B cell (primary cell): ENCODE measurements at regions not wholly inside any gene's neighbourhood (a gene's known extent, or its start where the extent isn't known, plus 50 kb on each side); places are given as distances from the start of the nearest gene placed in this dataset.

Experiments used
- ATAC-seq: fragments of 200-7000 bp; cut with Tn5 transposase; one replicate; pipeline ENCODE4 v1.10.0; 2021; ENCODE audit warnings: low read depth, mild to moderate bottlenecking, moderate number of reproducible peaks, moderate library complexity
- CTCF ChIA-PET: fragments of 350-600 bp; sonication (Branson Sonifier 250); formaldehyde crosslinking; loops from one replicate; lab custom pipeline; 2021; ENCODE audit warnings: antibody characterized with exemption, inconsistent platforms; lab: Charles Lee
- POLR2A ChIA-PET: fragments of 350-600 bp; sonication (Branson Sonifier 250); formaldehyde crosslinking; loops from one replicate; lab custom pipeline; 2021; ENCODE audit warnings: antibody characterized with exemption; lab: Charles Lee
- DNase-seq: peaks from one replicate; pipeline ENCODE4 v3.0.0; 2013
- H2AFZ ChIP-seq: 2 replicates; pipeline ENCODE4 v1.6.1; 2012; ENCODE audit warnings: mild to moderate bottlenecking, low read depth, low read length; ENCODE audit not compliant: insufficient read depth, poor library complexity, severe bottlenecking
- H3K27ac ChIP-seq, 2 donors: 1 replicate in 1 of 2; 2 replicates in 1 of 2; pipeline ENCODE4 v1.5.1; 2012 to 2013; ENCODE audit warnings: low read length in 2 of 2, mild to moderate bottlenecking in 2 of 2, moderate library complexity in 1 of 2
- H3K27me3 ChIP-seq, 4 experiments: fragments of 200-600 bp in 1 of 4; sonication (generic) in 1 of 4; replicated peaks in 1 of 4; 1 replicate in 2 of 4; 2 replicates in 2 of 4; pipeline versions ENCODE4 v1.6.1 to v1.7.0; 2013 to 2016; ENCODE audit warnings: low read length in 3 of 4, mild to moderate bottlenecking in 2 of 4, mixed read lengths in 1 of 4, moderate library complexity in 1 of 4; ENCODE audit not compliant: insufficient read depth in 4 of 4, control insufficient read depth in 3 of 4; ENCODE audit errors: control extremely low read depth in 1 of 4
- H3K36me3 ChIP-seq, 2 experiments: replicated peaks in 1 of 2; 1 replicate in 1 of 2; 2 replicates in 1 of 2; pipeline versions ENCODE4 v1.6.1 to v1.7.1; 2013; ENCODE audit warnings: low read length in 1 of 2; ENCODE audit not compliant: insufficient read depth in 2 of 2, control insufficient read depth in 1 of 2; ENCODE audit errors: control extremely low read depth in 1 of 2, extremely low read depth in 1 of 2
- H3K4me1 ChIP-seq, 2 donors: fragments of 200-600 bp in 1 of 2; sonication (generic) in 1 of 2; 1 replicate in 1 of 2; 2 replicates in 1 of 2; pipeline versions ENCODE4 v1.5.1 to v1.6.1; 2013 to 2017; ENCODE audit warnings: low read length in 2 of 2; ENCODE audit not compliant: control insufficient read depth in 2 of 2, insufficient read depth in 2 of 2
- H3K4me2 ChIP-seq: replicated peaks from 2 replicates; pipeline ENCODE3; 2012; ENCODE audit warnings: mild to moderate bottlenecking, low read depth, low read length; ENCODE audit not compliant: poor library complexity, severe bottlenecking
- H3K4me3 ChIP-seq, 5 experiments: fragments of 200-600 bp in 1 of 5; sonication (generic) in 1 of 5; 1 replicate in 3 of 5; 2 replicates in 2 of 5; pipeline versions ENCODE4 v1.5.1 to v1.7.0; 2011 to 2016; ENCODE audit warnings: low read length in 4 of 5, mild to moderate bottlenecking in 4 of 5, low read depth in 2 of 5, control low read depth in 1 of 5, moderate library complexity in 1 of 5; ENCODE audit not compliant: insufficient read depth in 1 of 5; ENCODE audit errors: control extremely low read depth in 1 of 5, extremely low read depth in 1 of 5
- H3K79me2 ChIP-seq: fragments of 200-600 bp; sonication (generic); one replicate; pipeline ENCODE4 v1.6.0; 2016; ENCODE audit warnings: low read length; ENCODE audit not compliant: control insufficient read depth, insufficient read depth
- H3K9ac ChIP-seq: fragments of 200-600 bp; sonication (generic); 2 replicates; pipeline ENCODE4 v1.6.1; 2017; ENCODE audit warnings: mild to moderate bottlenecking, low read length, moderate library complexity
- H3K9me3 ChIP-seq, 3 donors: one replicate each; pipeline versions ENCODE4 v1.6.1 to v1.7.1; 2013; ENCODE audit warnings: low read length in 2 of 3; ENCODE audit not compliant: control insufficient read depth in 2 of 3, insufficient read depth in 1 of 3; ENCODE audit errors: control extremely low read depth in 1 of 3
- H4K20me1 ChIP-seq: 2 replicates; pipeline ENCODE4 v1.6.0; 2012; ENCODE audit warnings: mild to moderate bottlenecking, low read length; ENCODE audit not compliant: insufficient read depth, control insufficient read depth, poor library complexity, severe bottlenecking
- H3K27ac Mint-ChIP-seq: one replicate; pipeline ENCODE4 v1.8.0; 2021; ENCODE audit warnings: mixed read lengths
- H3K27me3 Mint-ChIP-seq: one replicate; pipeline ENCODE4 v1.8.0; 2021; ENCODE audit warnings: mixed read lengths
- H3K4me1 Mint-ChIP-seq: one replicate; pipeline ENCODE4 v1.8.0; 2021; ENCODE audit warnings: mixed read lengths
- H3K4me3 Mint-ChIP-seq: one replicate; pipeline ENCODE4 v1.8.0; 2021; ENCODE audit warnings: mixed read lengths
- H3K9me3 Mint-ChIP-seq: one replicate; pipeline ENCODE4 v1.8.0; 2022; ENCODE audit warnings: mixed read lengths; ENCODE audit not compliant: insufficient read depth
- EZH2 ChIP-seq: IDR thresholded peaks from 2 replicates; pipeline ENCODE4 v1.6.1; 2012; ENCODE audit warnings: borderline replicate concordance, low read depth, mild to moderate bottlenecking, moderate library complexity, low read length; ENCODE audit not compliant: insufficient read depth, poor library complexity, severe bottlenecking
- WGBS: methylation state at CpG from one replicate; pipeline ENCODE4 v1.1.5; 2013; ENCODE audit warnings: missing lambda C conversion rate; ENCODE audit not compliant: insufficient coverage; 5-methylcytosine and 5-hydroxymethylcytosine counted together
- intact Hi-C: fragments of 100-400 bp; cut with micrococcal nuclease; formaldehyde crosslinking; loops from one replicate; pipeline ENCODE4 v1.10.0; 2022
- TF ChIP-seq, protein P1 (sequence below): fragments of 200-600 bp; IDR thresholded peaks from one replicate; pipeline ENCODE4 v1.8.0; 2022; ENCODE audit warnings: antibody characterized with exemption, mild to moderate bottlenecking

DNA sequence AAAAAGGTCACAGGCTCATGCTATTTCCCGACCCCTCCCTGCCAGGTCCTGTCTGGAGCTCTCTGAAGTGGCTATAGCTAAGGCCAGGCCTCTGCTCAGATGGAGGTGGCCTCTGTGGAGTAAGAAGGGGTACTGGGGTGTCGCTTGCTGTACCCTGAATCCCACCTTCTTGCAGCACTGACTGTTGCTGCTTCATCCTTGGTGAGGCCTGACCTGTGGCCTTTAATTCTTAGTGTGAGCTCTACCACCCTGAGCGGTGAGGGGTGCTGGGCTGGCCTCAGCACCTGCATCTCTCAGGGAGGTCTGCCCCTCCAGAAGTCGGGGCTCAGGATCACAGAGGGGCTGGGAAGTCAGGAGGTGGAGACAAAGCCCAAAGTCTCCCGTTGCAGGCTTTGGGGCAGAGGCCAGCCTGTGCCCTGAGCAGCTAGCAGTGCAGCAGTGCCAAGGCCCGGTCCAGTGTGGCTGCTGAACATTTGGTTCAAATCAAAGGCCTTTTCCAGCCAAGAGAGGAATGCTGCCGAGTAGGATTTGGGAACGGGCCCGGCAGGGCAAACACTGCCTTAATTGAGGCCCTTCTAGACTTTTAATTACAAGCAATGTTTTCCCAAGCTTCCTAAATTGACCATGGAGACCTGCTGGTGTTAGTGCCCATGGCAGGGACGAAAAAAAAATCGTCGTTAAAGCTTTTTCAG lies 133.5 kb upstream of the HAAO start:
- Histone ChIP-seq H3K36me3 (no peaks in the 10 kb centered on the region), H4K20me1 (no peaks in the 10 kb centered on the region), H3K79me2 (no peaks in the 10 kb centered on the region), H3K27me3 (no peaks in the 10 kb centered on the region), H3K4me3 (no peak overlapping the region), H3K4me2 (no peak overlapping the region), H3K27ac (no peak overlapping the region), H3K9me3 (no peaks in the 10 kb centered on the region), H3K9ac (no peak overlapping the region), H3K4me1 (no peaks in the 10 kb centered on the region), H2AFZ (no peak overlapping the region)
- no peak for TF ChIP-seq EZH2
- TF ChIP-seq, protein P1, sequence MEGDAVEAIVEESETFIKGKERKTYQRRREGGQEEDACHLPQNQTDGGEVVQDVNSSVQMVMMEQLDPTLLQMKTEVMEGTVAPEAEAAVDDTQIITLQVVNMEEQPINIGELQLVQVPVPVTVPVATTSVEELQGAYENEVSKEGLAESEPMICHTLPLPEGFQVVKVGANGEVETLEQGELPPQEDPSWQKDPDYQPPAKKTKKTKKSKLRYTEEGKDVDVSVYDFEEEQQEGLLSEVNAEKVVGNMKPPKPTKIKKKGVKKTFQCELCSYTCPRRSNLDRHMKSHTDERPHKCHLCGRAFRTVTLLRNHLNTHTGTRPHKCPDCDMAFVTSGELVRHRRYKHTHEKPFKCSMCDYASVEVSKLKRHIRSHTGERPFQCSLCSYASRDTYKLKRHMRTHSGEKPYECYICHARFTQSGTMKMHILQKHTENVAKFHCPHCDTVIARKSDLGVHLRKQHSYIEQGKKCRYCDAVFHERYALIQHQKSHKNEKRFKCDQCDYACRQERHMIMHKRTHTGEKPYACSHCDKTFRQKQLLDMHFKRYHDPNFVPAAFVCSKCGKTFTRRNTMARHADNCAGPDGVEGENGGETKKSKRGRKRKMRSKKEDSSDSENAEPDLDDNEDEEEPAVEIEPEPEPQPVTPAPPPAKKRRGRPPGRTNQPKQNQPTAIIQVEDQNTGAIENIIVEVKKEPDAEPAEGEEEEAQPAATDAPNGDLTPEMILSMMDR: no peak
- ATAC-seq: no peak
- Mint-ChIP-seq H3K4me3 (no peak overlapping the region), H3K27ac (no peak overlapping the region), H3K4me1 (no peaks in the 10 kb centered on the region), H3K9me3 (no peaks in the 10 kb centered on the region), H3K27me3 (peaks cover 5% of the 10 kb centered on the region)
- DNase-seq: no peak
- POLR2A ChIA-PET: no interaction called here
- CTCF ChIA-PET: no interaction called here
- 84% methylated on average over 12 of the region's 12 CpGs for WGBS
- intact Hi-C loops: no loop called here

DNA sequence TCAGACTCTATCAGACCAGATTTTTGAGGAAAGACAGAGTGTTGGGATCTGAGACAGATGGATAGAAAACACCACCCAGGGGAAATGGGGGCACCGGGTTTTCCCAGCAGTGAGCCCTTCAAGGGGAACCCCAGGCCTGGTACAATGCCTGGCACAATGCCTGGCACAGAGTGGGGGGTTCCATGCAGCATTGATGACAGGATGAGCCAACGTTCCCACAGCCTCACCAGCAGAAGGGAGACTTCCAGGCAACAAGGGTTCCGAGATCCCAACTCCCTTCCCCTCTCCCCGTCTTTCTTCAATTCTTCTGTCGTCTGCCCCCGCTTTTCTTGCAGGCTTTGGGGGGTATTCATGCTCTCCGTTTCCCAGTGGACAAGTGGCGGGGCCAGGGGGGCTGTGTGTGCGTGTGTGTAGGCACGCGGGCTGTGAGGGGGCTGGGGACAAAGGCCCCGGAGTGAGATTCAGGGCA lies 132.1 kb upstream of the HAAO start:
- 72% methylated on average over 6 of the region's 12 CpGs for WGBS

More for the DNA sequence above, 132.1 kb upstream of the HAAO start:
- POLR2A ChIA-PET: no interaction called here
- intact Hi-C loops: no loop called here
- H3K27ac Mint-ChIP-seq: no peak overlapping the region
- CTCF ChIA-PET: no interaction called here
- H3K4me3 Mint-ChIP-seq: no peak overlapping the region
- no peaks in the 10 kb centered on the region for H3K36me3 ChIP-seq
- H3K27me3 ChIP-seq: no peaks in the 10 kb centered on the region
- DNase-seq (no peak), ATAC-seq (no peak)
- H3K4me3 ChIP-seq: no peak overlapping the region
- no peaks in the 10 kb centered on the region for H3K4me1 Mint-ChIP-seq
- H3K27me3 Mint-ChIP-seq: peaks cover 5% of the 10 kb centered on the region
- no peak overlapping the region for H2AFZ ChIP-seq
- no peaks in the 10 kb centered on the region for H3K9me3 Mint-ChIP-seq
- no peak overlapping the region for H3K9ac ChIP-seq
- H3K4me2 ChIP-seq: no peak overlapping the region
- no peaks in the 10 kb centered on the region for H3K79me2 ChIP-seq
- no peak overlapping the region for H3K27ac ChIP-seq
- H3K9me3 ChIP-seq: no peaks in the 10 kb centered on the region
- no peaks in the 10 kb centered on the region for H3K4me1 ChIP-seq
- H4K20me1 ChIP-seq: no peaks in the 10 kb centered on the region
- TF ChIP-seq, protein P1: no peak
- TF ChIP-seq EZH2: no peak
